Hematopoietic multipotent progenitor cell treated with erythropoietin and hydrocortisone succinate and interleukin-3 and kit ligand, for 17 days (in vitro differentiated cells): ENCODE measurements at regions not wholly inside any gene's neighbourhood (a gene's known extent, or its start where the extent isn't known, plus 50 kb on each side); places are given as distances from the start of the nearest gene placed in this dataset.
"Not testable (repeated sequence)": the region's sequence is repeated elsewhere in the genome, so short reads cannot be mapped to it uniquely, and the experiment has no call there.

ENCODE experiments used
- DNase-seq: peaks from one replicate; pipeline ENCODE4 v3.0.0-alpha.2; 2015; ENCODE audit warnings: low spot score

DNA sequence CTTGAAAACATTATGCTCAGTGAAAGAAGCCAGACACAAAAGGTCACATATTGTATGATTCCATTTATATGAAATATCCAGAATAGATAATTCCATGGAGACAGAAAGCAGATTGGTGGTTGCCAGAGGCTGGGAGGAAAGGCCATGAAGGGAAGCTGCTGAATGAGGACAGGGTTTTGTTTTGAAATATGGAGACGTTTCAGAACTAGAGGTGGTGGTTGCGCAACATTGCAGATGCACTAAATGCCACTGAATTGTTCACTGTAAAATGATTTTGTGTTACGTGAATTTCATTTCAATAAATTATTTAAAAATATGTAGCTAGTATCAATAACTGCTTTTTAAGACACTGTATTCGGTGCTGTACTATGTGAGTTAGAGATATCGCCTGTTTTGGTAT is 101.7 kb upstream of the ZNF236 start:
- DNase-seq, result no peak

DNA sequence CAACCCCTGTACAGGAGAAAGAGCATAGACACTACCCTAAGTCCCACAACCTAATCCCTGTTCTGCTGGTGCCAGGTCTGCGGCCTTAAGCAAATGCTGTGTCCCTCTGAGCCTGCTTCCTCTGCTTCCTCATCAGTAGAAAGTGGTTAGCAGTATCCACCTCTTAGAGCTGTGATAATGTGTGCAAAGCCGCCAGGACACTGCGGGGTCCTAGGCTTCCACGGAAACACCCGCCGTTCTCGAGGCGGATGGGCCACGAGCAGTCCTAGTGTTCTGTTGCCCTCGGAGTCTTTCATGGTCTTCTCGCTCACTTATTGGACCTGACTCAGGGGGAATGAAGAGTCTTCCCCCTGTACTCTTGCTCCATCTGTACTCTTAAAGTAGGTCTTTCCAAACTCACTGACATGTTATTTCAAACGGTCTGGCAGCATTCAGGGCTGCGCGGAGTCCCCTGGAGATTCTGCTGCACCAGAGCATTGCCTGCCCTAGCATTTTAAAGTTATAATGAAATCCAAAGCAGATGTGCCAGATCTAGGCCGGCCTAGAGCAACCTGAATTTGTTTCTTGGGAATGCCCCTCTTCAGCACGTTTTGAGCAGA is 107.2 kb upstream of the ZNF236 start:
- DNase-seq, result no peak

DNA sequence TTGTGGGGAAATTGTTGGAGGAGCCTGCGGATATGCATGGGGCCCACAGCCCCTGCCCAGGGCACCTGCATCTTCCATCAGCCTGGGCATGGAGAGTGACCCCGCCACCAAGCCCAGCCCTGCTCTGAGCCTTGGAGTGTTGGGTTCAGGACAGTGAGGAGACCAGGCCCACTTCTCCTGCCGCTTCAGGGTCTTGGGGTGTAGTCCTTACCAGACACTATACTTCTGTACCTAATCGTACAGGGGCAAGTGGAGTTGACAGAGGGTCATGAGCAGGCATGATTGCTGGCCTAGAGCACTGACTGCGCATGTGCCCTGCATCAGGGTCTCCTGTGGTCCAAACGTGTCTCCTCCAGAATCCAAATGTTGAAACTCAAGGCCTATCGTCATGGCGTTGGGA is 108.9 kb upstream of the ZNF236 start:
- DNase-seq, result no peak

DNA sequence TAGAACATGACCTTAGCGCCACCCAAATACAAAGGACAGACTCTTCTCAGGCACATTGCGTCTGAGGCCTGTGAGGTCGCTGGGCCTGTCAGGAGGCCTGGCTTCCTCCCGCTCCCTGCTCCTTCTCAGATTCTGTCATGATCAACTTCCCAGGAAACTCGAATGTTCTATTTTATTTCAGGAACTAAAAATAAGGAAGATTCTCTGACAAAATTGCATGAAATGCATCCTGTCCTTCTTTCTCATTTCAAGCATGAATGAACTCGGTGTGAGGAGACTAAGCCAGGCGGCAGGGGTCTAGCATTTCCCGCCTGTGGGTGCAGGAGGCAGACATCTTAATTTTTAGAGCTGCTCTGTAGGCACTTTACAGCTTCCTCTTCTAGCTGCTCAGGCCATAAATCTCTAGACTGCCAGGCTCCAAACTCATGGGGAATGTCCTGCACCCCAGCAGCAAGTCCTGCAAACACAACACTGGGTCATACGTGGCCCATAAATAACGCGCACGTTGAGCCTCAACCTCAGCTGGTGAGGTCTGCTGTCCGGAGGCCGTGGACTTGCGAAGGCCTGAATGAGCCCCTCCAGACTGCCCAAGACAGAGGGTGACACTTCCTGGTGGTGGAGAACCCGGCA is 109.7 kb upstream of the ZNF236 start:
- DNase-seq, result no peak

DNA sequence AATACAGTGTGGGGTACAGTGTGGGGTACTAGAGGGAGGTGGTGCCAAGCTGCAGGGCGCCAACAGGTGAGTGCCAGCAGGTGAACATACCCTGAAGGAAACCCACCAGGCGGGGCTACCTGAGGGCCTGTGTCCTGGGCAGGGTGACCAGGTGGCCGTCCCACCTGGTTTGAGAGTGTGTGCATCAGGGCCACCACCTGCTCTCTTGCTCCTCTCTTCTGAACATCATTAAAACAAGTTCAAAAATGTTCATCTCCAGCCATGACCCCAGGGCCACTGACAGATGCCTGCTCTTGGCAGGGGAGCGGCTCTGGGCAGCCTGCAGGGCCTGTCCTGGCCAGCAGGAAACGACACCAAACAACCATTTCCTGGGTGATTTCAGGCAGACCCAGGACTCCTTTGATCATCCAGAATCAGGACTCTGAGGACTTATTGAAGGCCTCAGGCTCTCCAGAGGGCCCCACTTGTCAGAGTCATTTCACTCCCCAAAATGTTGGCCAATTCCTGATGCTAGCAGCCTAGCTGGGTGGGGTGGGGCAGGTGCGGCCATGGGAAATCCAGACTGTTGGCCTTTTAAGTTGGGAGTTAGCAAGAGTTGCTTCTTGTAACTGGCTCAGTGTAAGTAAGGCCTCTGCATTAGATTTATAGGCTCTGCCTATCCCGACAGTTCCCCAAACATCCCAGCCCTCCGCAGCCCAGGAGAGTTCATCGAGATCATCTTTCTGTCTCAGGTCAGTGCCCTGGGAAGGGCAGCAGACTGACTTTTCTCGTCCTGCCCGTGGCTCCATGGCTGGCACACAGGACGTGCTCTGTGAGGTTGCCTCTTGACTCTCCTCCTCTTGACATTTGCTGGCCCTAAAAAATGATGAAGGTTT is 111.5 kb upstream of the ZNF236 start:
- DNase-seq, result no peak

DNA sequence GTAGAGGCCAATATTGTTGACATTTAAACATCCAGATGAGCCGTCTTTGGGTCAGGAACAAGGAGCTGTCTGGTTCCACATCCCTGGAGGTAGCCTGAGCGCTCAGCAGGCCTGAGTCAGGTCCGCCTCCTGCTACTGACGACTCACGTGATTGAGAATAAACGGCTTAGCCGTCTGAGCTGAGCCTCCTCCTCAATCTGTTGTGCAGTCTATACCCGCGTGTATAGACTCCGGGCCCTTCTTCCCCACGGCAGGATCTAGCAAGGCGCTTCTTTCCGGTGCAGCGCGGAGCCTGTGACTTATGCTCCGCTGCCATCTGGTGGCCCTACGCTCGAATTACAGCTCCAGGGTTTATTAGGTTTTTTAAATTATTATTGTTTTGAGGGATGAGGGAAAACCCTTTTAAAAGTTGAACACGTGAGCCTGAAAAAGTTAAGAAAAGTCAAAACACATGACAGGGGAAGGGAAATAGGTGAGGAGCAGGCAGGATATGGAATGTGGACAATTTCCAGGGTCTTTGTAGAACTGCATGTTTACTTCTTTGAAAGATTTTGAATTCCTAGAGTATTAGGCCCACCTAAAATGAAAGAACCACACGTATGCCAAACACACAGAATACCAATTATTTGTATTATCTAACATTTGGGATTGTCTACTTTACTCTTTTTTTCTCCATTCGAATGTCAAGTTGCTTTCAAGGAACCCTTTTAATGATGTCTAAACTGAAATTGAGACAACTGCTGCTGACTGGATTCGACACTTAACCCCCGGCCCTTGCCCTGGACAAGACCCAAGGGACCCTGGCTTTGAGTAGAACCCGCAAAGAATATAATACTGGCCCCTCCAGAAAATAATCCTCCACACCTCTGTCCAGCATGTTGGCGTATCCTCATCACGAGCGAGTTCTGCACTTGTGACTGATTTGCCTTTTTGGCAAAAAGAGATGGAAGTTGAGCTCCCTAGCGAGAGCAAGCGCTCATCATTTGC is 112.4 kb upstream of the ZNF236 start:
- DNase-seq, result peak; percentile 44

DNA sequence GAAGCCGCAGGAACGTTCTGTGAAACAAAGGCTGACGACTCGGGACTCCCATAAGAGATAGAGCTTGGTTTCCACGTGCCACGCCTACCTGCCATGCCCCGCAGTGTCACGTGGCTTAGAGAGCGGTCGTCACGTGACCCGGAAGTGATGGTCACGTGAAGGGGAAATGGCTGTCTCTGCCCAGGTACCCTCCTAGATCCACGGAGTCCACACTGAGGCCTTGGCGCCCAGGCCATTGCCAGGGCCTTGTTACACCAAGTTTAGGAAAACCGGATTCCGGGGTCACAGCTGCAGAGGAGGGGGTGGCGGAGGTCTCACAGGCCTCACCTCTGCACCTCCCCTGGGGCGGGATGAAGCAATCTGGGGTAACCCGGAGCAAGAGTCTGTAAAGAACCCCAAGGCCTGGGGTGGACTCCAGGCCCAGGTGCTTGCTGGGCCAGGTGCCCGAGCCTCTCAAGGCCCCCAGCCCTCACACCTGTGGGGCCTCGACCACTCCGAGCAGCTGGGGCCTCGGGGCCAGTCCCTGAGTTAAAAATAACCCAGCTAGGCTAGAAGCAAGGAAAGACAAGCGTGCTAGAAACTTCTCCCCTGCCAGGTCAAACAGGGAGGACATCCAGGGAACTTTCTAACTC is 113.5 kb upstream of the ZNF236 start:
- no peak for DNase-seq

DNA sequence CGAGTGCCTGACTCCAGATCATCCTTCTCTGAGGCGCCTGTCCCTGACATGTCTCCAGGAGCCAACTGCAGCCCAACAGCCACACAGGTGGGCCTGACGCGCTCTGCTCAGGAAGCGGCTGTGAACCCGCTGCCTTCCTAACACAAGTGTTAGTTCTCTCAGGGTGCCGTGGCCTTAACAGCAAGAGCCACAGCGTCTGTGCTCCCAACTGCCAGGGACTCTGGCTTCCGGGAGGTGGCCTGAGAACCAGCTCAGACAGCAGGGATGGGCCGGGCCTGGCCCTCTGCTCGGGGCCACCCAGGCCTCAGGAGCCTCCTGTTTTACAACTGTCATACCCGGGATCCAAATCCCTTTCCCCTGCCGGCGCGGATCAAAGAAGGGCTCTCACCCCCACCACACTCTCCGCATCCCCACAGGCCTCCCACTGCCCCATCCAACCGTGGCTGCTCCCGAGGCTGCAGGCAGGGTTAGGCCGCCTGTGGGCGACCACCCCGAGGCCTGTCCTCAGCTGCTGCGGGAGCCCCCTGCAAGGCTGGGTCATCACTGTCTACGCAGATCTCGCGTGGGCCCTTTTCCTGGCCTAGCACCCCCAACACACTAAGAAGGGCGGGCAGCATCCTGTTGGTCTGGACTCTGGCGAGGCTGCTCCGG is 114.2 kb upstream of the ZNF236 start:
- no peak for DNase-seq

DNA sequence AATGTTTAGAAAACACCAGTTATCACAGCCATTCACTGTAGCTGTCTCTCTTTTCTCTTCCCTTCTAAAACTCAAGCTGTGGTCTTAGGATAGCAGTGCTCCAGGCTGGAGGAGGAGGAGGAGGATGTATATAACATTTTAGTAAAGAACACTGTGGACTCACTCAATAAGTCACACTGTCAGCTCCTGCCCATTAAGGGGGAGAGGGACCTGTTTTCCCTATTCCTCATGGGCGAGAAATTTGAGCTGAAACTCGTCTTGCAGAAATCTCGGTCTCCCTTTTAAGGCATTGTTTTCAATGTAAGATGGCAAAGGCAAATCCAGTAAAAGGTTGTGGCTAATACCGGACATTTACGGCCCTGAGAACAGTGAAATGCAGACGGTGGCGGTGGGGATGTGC is 114.8 kb upstream of the ZNF236 start:
- no peak for DNase-seq

DNA sequence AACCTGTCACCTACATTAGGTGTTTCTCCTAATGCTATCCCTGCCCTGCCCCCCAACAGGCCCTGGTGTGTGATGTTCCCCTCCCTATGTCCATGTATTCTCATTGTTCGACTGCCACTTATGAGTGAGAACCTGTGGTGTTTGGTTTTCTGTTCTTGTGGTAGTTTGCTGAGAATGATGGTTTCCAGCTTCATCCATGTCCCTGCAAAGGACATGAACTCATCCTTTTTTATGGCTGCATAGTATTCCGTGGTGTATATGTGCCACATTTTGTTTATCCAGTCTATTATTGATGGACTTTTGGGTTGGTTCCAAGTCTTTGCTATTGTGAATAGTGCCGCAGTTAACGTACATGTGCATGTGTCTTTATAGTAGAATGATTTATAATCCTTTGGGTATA is 117.8 kb upstream of the ZNF236 start:
- DNase-seq, result not testable (repeated sequence)

DNA sequence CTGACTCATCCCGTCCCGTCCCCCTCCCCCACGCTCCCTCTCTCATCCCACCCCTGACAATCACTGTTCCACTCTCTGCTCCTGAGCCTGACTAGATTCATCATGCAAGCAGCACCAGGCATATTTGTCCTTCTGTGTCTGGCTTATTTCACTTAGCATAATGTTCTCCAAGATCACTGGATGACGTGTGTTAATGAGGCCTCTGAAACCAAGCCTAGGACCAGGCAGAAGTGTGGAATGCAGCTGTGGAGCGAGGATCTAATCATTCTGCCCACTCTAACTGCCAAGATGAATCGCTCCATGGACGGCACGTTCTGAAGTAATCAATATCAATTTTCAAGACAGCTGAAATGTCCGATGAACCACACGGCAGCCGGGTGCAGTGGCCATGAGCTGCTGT is 122.4 kb upstream of the ZNF236 start:
- DNase-seq, result no peak

DNA sequence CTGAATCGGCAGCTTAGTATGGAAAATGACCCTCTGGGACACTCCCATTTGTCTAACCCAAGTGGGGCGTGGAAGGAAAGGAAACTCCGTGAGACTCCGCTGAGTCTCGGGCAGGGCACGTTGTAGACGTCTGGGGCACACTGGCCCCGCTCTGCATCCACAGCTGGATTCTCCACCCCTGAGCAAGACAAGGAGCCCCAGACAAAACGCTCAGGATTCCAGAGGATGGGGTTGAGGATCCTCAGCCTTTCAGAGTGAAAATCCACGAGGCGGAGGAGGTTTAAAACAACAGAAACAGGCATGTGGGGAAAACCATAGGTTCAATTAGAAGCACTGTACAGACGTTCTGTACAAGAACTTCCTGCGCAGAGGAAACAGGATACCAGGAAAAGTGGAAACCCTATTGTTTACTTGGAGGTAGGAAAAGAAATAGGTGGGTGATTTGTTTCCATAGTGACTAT is 124.9 kb upstream of the ZNF236 start:
- no peak for DNase-seq

DNA sequence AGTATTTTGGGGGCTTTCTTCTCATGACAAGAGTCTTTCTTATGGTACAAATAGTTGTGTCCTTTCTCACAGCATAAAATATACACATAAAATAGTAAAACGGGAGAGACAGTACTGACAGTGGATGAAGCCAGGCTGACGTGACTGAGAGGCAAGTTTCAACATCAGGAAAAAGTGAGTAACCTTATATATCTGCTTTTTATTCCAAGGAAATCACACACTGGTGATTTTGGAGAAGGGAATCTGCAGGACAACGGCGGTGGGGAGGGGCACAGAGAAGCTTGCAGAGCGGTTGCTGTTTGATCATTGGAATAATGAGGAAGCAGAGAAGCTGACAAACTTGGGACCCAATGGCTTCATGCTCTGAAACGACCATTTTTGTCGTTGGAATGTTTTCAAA is 130.6 kb upstream of the ZNF236 start:
- DNase-seq, result no peak

DNA sequence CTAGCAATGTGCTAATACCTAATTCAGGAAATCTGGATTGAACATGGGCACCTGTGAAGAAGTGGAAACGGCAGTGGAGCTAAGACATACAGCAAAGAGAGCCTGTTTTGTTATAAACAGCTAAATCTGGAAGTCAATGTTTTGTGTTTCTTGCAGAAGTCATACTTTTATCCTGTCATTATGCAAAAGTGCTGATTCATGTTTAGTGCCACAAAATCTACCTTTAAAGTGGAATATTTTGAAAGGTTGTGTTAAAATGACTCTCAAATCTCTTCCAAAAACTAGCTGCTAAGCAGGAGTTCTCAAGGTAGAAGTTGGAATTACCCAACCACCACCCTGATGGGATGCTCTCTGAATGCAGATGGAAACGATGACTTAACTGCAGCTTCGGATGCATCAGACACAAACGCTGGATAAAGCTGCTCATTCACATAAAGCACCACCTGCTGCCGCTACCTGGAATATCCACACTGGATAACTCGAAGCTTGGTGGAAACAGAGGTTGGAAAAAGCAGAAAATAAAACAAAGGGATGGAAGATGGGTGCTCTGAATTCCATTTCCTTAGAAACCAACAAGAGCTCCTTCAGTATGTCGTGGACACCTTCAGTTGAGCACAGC is 132.6 kb upstream of the ZNF236 start:
- DNase-seq, result no peak

DNA sequence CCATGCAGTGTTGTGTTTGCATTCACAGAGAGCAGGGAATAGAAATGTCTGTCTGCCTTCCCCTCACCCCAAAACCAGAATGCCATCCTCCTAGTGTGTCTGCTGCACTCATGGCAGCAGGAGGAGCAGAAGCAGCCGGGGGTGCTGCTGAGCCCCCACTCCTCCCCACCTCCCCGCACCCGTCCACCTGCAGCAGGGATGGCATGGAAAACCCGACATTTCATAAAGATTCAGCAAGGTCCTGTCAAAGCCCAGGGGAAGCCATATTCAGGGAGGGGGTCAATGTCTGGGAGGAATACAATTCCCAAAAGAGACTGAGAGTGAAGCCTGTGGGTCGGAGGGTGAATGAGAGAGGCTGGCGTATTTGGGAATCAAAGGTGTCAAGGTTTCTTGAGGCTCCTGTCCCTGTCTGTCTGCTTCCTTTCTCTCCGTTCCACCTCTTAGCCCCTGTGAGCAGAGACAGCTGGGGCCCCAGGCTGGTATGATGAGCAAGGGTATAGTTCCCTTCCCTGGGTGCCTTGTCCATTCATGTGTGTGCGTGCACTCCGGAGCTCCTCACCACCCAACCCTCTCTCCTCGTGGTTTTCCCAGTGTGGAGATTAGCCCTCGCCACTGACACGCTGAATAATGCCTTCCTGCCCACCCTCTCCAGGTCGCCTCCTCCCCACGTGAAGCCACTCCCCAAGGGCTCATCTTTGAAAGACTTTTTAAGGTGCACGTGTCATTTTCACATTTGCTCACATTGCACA is 133.5 kb upstream of the ZNF236 start:
- no peak for DNase-seq

DNA sequence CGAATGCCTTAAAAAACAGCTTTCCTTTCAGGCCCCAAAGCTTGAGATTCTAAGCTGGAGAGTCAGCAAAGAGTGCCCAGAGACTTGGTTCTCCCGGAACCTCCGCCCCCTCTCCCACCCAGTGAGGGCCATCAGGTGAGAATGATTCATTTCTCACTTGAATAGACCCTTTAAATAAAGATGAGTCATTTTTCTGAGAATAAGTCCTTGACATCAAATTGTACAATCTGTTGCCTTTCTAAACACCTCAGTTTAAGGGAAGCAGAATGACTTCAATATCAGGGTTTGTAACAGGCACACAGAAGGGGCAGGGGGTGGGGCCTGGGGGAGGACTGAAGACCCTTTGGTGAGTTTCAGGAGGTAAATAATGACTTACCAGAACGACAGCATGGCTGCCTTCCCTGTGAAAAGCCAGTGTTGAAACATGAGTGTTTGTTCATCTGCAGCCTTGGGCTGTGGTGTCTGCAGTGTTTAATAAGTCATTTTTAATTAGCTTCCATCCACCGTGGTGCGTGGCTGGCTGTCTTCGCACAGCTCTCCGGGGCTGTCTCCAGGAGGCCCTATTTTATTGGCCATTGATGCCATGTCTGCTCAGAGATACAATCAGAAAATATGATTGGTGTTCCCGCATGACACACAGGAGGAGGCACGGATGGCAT is 134.9 kb upstream of the ZNF236 start:
- no peak for DNase-seq

DNA sequence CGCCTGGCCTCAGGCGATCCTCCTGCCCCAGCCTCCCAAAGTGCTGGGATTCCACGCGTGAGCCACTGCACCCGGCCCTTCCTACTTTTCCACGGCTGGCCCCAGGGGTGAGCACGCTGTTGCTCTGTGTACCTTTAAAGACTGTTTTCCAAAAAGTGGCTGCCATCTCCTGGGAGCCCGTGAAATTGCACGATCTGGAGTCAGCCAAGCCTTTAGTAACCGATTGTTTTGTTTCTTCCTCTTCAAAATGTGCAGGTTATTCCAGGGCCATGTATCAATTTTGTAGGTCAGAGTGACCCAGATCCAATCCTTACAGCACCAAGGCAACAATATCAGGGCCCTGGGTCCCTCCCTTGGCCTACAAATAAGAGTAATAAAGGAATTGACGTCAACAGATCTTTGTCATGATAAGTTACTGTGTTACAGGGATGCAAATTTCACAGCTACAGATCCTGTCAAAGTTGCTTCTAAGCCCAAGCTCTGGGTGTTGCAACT is 135.6 kb upstream of the ZNF236 start:
- no peak for DNase-seq

DNA sequence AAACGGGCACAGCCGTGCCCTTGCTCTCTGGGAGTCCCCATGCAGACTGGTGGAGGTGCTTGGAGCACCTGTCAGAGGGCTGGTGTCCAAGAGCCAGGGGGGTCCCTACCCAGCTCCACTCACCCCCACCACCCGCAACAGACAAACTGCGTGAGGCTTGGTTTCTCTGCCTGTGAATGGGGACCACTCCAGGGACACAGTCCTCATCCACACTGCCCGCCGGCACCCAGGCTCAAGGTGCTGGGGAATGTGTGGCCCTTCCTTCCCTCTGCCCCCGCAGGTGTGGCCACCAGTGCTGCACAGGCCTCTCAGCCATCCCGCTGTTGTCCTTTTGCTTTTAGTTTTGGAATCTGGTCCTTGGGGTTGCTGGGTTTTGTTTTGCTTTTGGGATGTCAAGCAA is 136.5 kb upstream of the ZNF236 start:
- DNase-seq, result no peak

DNA sequence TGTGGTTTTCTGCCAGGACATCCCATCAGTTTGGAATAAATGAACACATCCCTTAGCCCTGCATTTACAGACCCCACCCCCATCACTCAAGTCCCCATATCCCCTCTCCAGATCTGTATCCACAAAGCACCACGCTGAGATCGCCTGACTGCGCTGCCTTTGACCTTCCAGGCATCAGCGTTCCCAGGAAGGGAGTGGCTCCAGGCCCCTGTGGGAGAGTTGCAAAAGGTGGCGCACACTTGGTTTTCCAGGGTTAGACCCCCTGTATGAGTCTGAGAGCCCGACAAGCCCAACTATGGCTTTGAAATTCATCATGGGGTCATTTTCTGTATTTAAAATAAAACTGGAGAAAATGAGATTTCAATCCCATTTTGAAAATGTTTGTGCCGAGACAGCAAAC is 137.0 kb upstream of the ZNF236 start:
- no peak for DNase-seq
